H9 (cell line): ENCODE measurements at regions not wholly inside any gene's neighbourhood (a gene's known extent, or its start where the extent isn't known, plus 50 kb on each side); places are given as distances from the start of the nearest gene placed in this dataset.

ENCODE experiments used
- DNase-seq: peaks from one replicate; pipeline ENCODE4 v3.0.0-alpha.2; 2017
- H2AFZ ChIP-seq: one replicate; pipeline ENCODE4 v1.6.1; 2013; ENCODE audit warnings: mild to moderate bottlenecking, low read length, control low read depth, moderate library complexity
- H2AK5ac ChIP-seq: 2 replicates; pipeline ENCODE4 v1.6.1; 2013; ENCODE audit warnings: low read length, control low read depth, mixed read lengths; ENCODE audit not compliant: insufficient read length
- H2BK120ac ChIP-seq: one replicate; pipeline ENCODE4 v1.6.1; 2013; ENCODE audit warnings: low read depth, mild to moderate bottlenecking, low read length, control low read depth, inconsistent platforms; ENCODE audit not compliant: poor library complexity, severe bottlenecking
- H2BK12ac ChIP-seq: 2 replicates; pipeline ENCODE4 v1.6.1; 2013; ENCODE audit warnings: low read length, control low read depth, mixed read lengths, low read depth; ENCODE audit not compliant: insufficient read length
- H2BK15ac ChIP-seq: 2 replicates; pipeline ENCODE4 v1.6.1; 2013; ENCODE audit warnings: low read depth, low read length, control low read depth
- H2BK20ac ChIP-seq: one replicate; pipeline ENCODE4 v1.6.1; 2013; ENCODE audit warnings: low read depth, mild to moderate bottlenecking, low read length, control low read depth, inconsistent platforms; ENCODE audit not compliant: poor library complexity, severe bottlenecking
- H2BK5ac ChIP-seq: 2 replicates; pipeline ENCODE4 v1.6.1; 2013; ENCODE audit warnings: low read length, control low read depth, mixed read lengths; ENCODE audit not compliant: insufficient read length
- H3K14ac ChIP-seq: 2 replicates; pipeline ENCODE4 v1.6.1; 2013; ENCODE audit warnings: low read length, control low read depth; ENCODE audit not compliant: insufficient read depth
- H3K18ac ChIP-seq: 2 replicates; pipeline ENCODE4 v1.6.1; 2013; ENCODE audit warnings: low read depth, mild to moderate bottlenecking, mixed read lengths, low read length, control low read depth; ENCODE audit not compliant: insufficient read length
- H3K23ac ChIP-seq: 2 replicates; pipeline ENCODE4 v1.6.1; 2013; ENCODE audit warnings: low read length, control low read depth, mixed read lengths, low read depth; ENCODE audit not compliant: insufficient read length
- H3K23me2 ChIP-seq: 2 replicates; pipeline ENCODE4 v1.6.1; 2013; ENCODE audit warnings: low read depth, mild to moderate bottlenecking, mixed read lengths, low read length, control low read depth; ENCODE audit not compliant: insufficient read length, poor library complexity, severe bottlenecking
- H3K27ac ChIP-seq: 2 replicates; pipeline ENCODE4 v1.5.1; 2013; ENCODE audit warnings: low read length, control low read depth, mixed read lengths, low read depth; ENCODE audit not compliant: insufficient read length
- H3K27me3 ChIP-seq: 2 replicates; pipeline ENCODE4 v1.6.1; 2013; ENCODE audit warnings: low read length, control low read depth, inconsistent platforms; ENCODE audit not compliant: insufficient read depth
- H3K4ac ChIP-seq: 2 replicates; pipeline ENCODE4 v1.6.1; 2013; ENCODE audit warnings: low read depth, mild to moderate bottlenecking, control low read depth, inconsistent platforms, low read length, moderate library complexity
- H3K4me1 ChIP-seq: 2 replicates; pipeline ENCODE4 v1.6.1; 2013; ENCODE audit warnings: low read length, control low read depth, inconsistent platforms; ENCODE audit not compliant: insufficient read depth
- H3K4me2 ChIP-seq: 2 replicates; pipeline ENCODE4 v1.6.1; 2013; ENCODE audit warnings: low read length, control low read depth, mixed read lengths; ENCODE audit not compliant: insufficient read length, insufficient read depth
- H3K56ac ChIP-seq: 2 replicates; pipeline ENCODE4 v1.6.1; 2013; ENCODE audit warnings: low read depth, mild to moderate bottlenecking, mixed read lengths, low read length, control low read depth; ENCODE audit not compliant: insufficient read length
- H3K79me1 ChIP-seq: 2 replicates; pipeline ENCODE4 v1.6.1; 2013; ENCODE audit warnings: low read depth, mild to moderate bottlenecking, moderate library complexity, low read length, control low read depth, inconsistent platforms; ENCODE audit not compliant: insufficient read depth, poor library complexity, severe bottlenecking
- H3K79me2 ChIP-seq: 2 replicates; pipeline ENCODE4 v1.6.1; 2013; ENCODE audit warnings: low read length, control low read depth, inconsistent platforms; ENCODE audit not compliant: insufficient read depth
- H3K9ac ChIP-seq: 2 replicates; pipeline ENCODE4 v1.6.1; 2013; ENCODE audit warnings: low read length, control low read depth, mixed read lengths; ENCODE audit not compliant: insufficient read length; ENCODE audit errors: extremely low read depth
- H3K9me3 ChIP-seq: one replicate; pipeline ENCODE4 v1.6.1; 2013; ENCODE audit warnings: low read depth, low read length, inconsistent platforms; ENCODE audit not compliant: control insufficient read depth
- H3T11ph ChIP-seq: one replicate; pipeline ENCODE4 v1.6.1; 2013; ENCODE audit warnings: mild to moderate bottlenecking, low read length, control low read depth, inconsistent platforms
- H4K20me1 ChIP-seq: one replicate; pipeline ENCODE4 v1.6.1; 2013; ENCODE audit not compliant: control insufficient read depth, insufficient read length, insufficient read depth
- H4K5ac ChIP-seq: 2 replicates; pipeline ENCODE4 v1.6.1; 2013; ENCODE audit warnings: low read depth, mild to moderate bottlenecking, mixed read lengths, low read length, control low read depth; ENCODE audit not compliant: insufficient read length
- H4K8ac ChIP-seq: replicated peaks from 2 replicates; pipeline ENCODE4 v1.6.1; 2013; ENCODE audit warnings: low read length, control low read depth, mixed read lengths, low read depth; ENCODE audit not compliant: insufficient read length
- H4K91ac ChIP-seq: 2 replicates; pipeline ENCODE4 v1.6.1; 2013; ENCODE audit warnings: low read depth, mild to moderate bottlenecking, moderate library complexity, mixed read lengths, low read length, control low read depth; ENCODE audit not compliant: insufficient read length
- H3K27ac Mint-ChIP-seq, 3 experiments: 2 replicates in 2 of 3; 3 replicates in 1 of 3; pipeline ENCODE4 v1.8.0; 2020 to 2021; ENCODE audit warnings: mixed read lengths in 3 of 3, mild to moderate bottlenecking in 1 of 3, moderate library complexity in 1 of 3
- H3K27me3 Mint-ChIP-seq: 2 replicates; pipeline ENCODE4 v1.8.0; 2021; ENCODE audit warnings: low read depth, mild to moderate bottlenecking, moderate library complexity, mixed read lengths
- H3K36me3 Mint-ChIP-seq, 3 experiments: 2 replicates in 2 of 3; 3 replicates in 1 of 3; pipeline ENCODE4 v1.8.0; 2020 to 2021; ENCODE audit warnings: low read depth in 3 of 3, mixed read lengths in 3 of 3; ENCODE audit not compliant: insufficient read depth in 1 of 3
- H3K4me1 Mint-ChIP-seq, 2 experiments: 2 replicates each; pipeline ENCODE4 v1.8.0; 2020; ENCODE audit warnings: mixed read lengths in 2 of 2
- H3K4me3 Mint-ChIP-seq, 2 experiments: 2 replicates in 1 of 2; 3 replicates in 1 of 2; pipeline ENCODE4 v1.8.0; 2020 to 2021; ENCODE audit warnings: mild to moderate bottlenecking in 2 of 2, mixed read lengths in 2 of 2, moderate library complexity in 1 of 2
- H3K9me3 Mint-ChIP-seq, 2 experiments: 2 replicates in 1 of 2; 3 replicates in 1 of 2; pipeline ENCODE4 v1.8.0; 2020; ENCODE audit warnings: mild to moderate bottlenecking in 2 of 2, mixed read lengths in 2 of 2, moderate library complexity in 1 of 2
- WGBS: extraction: QIAGEN DNeasy Blood & Tissue Kit; methylation state at CpG from one replicate; pipeline ENCODE4 v1.1.7; 2013; ENCODE audit warnings: missing lambda C conversion rate, low lambda C conversion rate, mixed read lengths; ENCODE audit not compliant: insufficient read length; ENCODE audit errors: extremely low coverage; 5-methylcytosine and 5-hydroxymethylcytosine counted together
- TF ChIP-seq, protein P1 (sequence below): fragments of 200-600 bp; sonication (generic); conservative IDR thresholded peaks from 3 replicates; pipeline ENCODE4 v1.8.0; 2021; ENCODE audit warnings: antibody characterized with exemption, mild to moderate bottlenecking

DNA sequence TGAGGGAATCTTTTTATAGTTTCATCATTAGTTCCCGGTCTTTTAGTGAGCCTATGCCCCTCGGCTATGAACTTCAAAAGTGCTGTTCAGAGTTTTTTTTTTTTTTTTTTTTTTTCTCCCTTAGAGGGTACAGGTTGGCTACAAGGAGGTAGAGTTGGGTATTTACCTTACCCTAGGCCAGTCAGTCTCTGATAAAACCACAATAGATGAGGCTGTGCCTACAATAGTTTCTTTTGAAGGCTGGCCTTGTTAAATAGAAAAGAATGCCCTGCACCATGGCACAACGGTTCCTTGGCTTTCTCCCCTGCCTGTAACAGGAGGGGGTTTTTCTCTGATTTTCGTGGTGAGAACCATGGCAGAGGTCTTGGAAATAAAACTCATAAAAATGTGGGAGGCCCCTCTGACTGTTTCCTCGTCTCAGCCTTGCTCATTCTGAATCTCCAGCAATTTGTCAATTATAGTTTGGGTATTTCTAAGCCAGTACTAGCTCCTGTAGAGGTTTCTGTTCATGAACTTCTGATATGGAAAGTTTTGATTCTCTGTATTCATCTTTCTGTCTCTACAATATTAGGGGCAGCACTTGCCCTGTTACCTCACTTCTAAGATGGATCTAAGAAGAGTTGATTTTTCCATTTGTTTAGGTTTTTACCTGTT lies 152.0 kb downstream of the MTRR start:
- no peaks in the 10 kb centered on the region for H3K4me1 ChIP-seq
- H2BK15ac ChIP-seq = no peak overlapping the region
- H2BK20ac ChIP-seq = no peak overlapping the region
- H4K91ac ChIP-seq = no peak overlapping the region
- 0 out of 5 replicates have a peak, but pooled peaks cover 0 to 2% of the 10 kb centered on the region in 2 experiments for H3K9me3 Mint-ChIP-seq
- no peak overlapping the region for H3K56ac ChIP-seq
- DNase-seq = no peak
- no peak overlapping the region for H3K23ac ChIP-seq
- no peak overlapping the region for H2BK120ac ChIP-seq
- no peak overlapping the region for H3K9ac ChIP-seq
- TF ChIP-seq, protein P1, sequence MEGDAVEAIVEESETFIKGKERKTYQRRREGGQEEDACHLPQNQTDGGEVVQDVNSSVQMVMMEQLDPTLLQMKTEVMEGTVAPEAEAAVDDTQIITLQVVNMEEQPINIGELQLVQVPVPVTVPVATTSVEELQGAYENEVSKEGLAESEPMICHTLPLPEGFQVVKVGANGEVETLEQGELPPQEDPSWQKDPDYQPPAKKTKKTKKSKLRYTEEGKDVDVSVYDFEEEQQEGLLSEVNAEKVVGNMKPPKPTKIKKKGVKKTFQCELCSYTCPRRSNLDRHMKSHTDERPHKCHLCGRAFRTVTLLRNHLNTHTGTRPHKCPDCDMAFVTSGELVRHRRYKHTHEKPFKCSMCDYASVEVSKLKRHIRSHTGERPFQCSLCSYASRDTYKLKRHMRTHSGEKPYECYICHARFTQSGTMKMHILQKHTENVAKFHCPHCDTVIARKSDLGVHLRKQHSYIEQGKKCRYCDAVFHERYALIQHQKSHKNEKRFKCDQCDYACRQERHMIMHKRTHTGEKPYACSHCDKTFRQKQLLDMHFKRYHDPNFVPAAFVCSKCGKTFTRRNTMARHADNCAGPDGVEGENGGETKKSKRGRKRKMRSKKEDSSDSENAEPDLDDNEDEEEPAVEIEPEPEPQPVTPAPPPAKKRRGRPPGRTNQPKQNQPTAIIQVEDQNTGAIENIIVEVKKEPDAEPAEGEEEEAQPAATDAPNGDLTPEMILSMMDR = no peak
- H3K4ac ChIP-seq = no peak overlapping the region
- no peaks in the 10 kb centered on the region for H3K36me3 Mint-ChIP-seq
- H3K23me2 ChIP-seq = no peaks in the 10 kb centered on the region
- no peak overlapping the region for H3K27ac Mint-ChIP-seq
- H4K5ac ChIP-seq = no peak overlapping the region
- H3K79me1 ChIP-seq = no peaks in the 10 kb centered on the region
- no peak overlapping the region for H3K27ac ChIP-seq
- H3K4me2 ChIP-seq = no peak overlapping the region
- H4K8ac ChIP-seq = no peak overlapping the region
- no peaks in the 10 kb centered on the region for H4K20me1 ChIP-seq
- no peaks in the 10 kb centered on the region for H3K27me3 Mint-ChIP-seq
- no peak overlapping the region for H3K14ac ChIP-seq
- H3K18ac ChIP-seq = no peak overlapping the region
- H2AFZ ChIP-seq = no peak overlapping the region
- H2BK12ac ChIP-seq = no peak overlapping the region
- H2AK5ac ChIP-seq = no peak overlapping the region
- H3K4me3 Mint-ChIP-seq = no peak overlapping the region
- H3K79me2 ChIP-seq = no peaks in the 10 kb centered on the region
- no peak overlapping the region for H2BK5ac ChIP-seq
- WGBS = no CpG with 5 or more reads among the region's 5 CpGs
- H3K27me3 ChIP-seq = no peaks in the 10 kb centered on the region
- no peaks in the 10 kb centered on the region for H3K4me1 Mint-ChIP-seq
- no peak overlapping the region for H3T11ph ChIP-seq
- no peaks in the 10 kb centered on the region for H3K9me3 ChIP-seq
